NCI-H146 (cell line): ENCODE measurements at regions not wholly inside any gene's neighbourhood (a gene's known extent, or its start where the extent isn't known, plus 50 kb on each side); places are given as distances from the start of the nearest gene placed in this dataset.

Source experiments
- DNase-seq: peaks from one replicate; lab custom pipeline; 2025; lab: John Stamatoyannopoulos, UW

- DNase-seq: peak; percentile 13
Measured at GRCh38 chr10:59595593-59595992, 114.1 kb downstream of the SLC16A9 start.

DNA sequence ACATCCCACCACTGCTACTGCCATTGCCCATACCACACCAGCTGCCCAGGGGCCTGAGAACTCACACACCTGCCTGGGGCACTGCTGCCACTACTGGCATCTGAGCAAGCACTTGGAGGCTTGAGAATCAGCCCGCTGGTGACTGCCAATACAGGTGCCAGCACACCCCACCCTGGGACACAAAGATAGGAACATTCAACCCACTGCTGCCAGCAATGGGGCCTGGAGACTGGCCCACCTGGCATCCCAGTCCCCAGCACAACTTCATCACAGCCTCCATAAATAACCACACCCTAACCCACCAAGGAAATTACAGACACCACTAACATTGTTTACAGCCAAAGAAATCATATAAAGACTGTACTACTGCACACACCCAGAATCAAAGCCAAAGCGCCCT, 115.9 kb downstream of the SLC16A9 start:
- no peak for DNase-seq

DNA sequence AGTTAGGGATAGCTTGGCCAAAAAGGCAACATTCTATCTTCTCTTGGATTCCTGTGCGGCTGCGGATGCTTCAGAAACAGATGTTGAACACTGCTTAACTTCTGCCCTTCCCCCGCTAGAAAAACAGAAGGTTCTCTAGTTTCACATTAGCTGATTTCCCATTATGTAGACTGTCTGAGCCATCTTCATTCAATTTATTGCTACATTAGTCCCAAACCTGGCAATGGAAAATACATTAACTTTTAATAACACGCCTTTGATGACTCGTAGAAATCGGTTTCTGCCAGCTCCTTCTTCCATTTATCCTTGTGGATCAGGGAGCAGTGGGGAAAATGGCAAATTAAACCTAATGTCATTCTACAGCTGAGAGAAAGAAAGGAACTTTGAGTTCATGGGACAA, 119.9 kb downstream of the SLC16A9 start:
- no peak for DNase-seq

DNA sequence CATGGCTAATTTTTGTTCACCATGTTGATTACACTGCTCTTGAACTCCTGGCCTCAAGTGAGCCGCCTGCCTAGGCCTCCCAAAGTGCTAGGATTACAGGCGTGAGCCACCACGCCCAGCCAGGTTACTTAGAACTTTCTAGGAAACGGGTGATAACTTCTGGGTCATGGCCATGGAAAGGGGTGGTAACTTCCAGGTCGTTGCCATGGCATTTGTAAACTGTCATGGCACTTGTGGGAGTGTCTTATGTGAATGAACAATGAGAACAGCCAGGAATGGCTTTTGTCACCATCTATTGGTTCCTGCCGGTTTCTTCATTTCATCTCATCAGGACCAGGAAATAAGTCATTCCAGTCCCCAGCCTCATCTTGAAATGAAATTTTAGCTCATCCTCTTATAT, 120.9 kb downstream of the SLC16A9 start:
- no peak for DNase-seq

DNA sequence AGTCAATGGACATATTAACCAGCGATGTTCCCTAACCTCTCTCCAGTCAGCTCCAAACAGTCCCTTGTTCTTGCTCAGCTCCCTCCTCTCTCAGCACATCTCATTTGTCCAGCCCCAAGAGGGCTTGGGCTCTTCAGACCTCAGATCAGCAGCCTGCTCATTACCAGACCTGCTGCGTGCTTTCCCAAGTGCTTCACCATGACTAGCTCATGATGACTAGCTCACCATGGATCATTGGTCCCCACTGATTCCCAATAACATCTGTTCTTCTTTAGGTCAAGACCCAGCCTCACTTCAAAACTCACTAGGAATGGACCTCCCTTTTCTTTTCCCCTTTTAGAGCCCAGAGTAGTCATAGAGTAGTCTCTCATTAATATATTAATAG, 121.9 kb downstream of the SLC16A9 start:
- no peak for DNase-seq

- DNase-seq: no peak
Measured at GRCh38 chr10:59587083-59587755, 122.4 kb downstream of the SLC16A9 start.

DNA sequence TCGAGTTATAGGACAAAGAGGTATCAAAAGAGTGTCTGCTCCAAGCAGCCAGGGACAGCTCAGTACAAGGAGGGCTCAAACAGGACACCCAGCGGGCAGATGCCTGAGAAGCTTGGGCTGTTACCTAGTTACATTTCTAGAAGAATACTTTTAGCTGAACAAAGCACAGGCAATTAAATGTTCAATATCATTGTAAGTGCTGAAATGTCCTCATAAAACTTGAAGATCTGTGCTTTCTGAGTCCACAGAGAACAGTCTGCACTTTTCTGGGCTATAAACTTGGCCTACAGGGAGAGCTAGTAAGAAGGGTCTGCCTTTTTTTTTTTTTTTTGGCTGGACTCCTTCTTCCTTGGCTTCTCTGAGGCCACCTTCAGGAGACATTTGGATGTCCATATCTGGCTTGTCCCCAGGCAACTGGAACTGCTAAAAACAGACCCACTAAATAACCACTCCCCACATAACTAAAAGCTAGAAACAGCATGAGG, 123.2 kb downstream of the SLC16A9 start:
- no peak for DNase-seq

DNA sequence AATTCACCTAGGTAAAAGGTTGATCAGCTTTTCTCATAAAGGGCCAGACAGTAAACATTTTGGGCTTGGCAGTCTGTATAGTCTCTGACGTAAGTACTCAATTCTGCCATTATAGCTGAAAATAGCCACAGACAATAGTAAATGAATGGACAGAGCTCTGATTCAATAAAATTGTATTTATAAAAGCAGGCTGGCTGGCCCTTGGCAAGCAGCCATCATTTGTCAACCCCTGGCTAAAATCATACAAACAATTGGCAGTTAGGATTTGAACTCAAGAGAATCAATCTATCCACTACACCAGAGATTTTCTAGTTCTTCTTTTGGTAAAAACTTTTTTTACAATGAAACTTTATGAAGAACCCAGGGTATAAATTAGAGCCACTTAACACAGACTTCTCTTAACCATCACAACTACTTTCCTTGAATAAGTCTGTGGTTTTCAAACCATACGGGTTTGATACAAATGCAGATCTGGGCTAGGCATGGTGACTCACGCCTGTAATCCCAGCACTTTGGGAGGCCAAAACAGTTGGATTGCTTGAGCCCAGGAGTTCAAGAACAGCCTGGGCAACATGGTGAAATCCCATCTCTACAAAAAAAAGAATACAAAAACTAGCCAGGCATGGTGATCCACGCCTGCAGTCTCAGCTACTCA, 124.5 kb downstream of the SLC16A9 start:
- peak; percentile 81 for DNase-seq

DNA sequence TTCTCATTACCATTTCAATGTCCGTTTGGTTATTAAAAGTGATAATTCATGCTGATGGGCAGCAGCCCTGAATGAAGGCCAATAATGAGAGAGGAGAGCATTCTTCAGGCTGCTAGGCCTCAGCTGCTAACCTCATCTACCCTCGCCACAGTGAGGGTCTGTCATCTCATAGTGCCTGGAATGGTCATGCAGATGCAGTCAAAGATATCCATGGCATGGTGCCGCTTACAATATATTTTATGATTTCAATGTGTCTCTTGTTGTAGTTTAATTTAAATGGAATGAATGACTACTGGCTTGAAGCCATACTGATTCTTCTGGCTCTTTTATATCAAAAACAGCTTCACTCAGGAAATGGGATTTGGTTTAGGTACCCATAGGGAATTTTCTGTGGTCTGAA, 126.9 kb downstream of the SLC16A9 start:
- no peak for DNase-seq

DNA sequence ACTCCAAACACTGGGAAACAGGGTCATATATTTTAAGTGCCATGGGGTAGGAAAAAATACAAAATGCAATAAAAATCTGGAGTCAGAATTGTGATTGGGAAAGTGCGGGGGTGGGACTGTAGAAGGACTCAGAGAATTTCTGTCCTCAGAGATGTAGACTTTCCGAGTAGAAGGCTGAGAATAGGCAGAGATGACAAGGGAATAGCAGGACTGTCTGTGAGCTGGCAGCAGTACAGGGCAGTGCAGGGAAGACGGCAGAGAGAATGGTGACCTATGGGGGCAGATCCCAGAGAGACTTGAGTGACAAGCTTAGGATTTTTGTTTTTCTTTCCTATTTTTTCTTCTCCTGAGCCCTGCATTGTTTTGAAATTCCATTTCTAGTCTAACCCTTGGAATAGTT, 127.6 kb downstream of the SLC16A9 start:
- no peak for DNase-seq

- DNase-seq: peak; percentile 37
Measured at GRCh38 chr10:59580026-59580863, 129.4 kb downstream of the SLC16A9 start.

DNA sequence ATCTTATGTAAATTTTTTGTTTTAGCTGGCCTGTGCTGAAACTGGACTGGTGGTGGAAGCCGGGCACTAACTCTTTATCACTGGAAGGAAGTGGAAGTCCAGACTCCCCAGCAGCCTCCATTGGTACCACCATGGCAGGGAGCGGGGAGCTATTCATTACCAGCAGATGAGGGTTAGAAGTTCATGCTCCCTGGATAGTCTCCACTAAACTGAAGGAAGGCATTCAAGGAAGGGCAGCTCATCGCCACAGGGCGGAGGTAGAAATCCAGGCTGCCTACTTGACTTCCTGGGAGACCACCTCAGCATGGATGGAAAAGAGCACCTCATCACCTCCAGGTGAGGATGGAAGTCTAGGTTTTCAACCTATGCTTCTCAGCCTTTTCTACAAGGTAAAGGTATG, 130.9 kb downstream of the SLC16A9 start:
- no peak for DNase-seq

- DNase-seq: no peak
Measured at GRCh38 chr10:59577984-59578383, 131.7 kb downstream of the SLC16A9 start.

DNA sequence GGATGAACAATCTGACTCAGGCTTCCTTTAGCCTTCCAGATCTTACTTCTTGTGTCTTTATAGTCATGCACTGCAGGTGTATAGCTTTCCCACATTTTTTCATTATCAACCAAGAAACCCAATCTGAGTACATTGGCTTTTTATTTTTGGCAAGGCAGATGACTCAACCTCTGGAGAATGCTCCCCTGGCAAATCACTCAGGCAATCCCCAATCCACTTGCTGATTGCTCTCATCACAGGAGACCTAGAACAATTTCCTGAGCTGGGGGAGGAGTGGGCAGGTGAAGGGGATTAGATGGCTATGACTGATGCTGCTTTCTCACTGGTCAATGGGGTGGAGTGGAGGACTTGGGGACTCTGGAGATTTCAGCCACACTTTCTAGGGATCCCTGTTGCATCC, 134.4 kb downstream of the SLC16A9 start:
- DNase-seq: no peak

DNA sequence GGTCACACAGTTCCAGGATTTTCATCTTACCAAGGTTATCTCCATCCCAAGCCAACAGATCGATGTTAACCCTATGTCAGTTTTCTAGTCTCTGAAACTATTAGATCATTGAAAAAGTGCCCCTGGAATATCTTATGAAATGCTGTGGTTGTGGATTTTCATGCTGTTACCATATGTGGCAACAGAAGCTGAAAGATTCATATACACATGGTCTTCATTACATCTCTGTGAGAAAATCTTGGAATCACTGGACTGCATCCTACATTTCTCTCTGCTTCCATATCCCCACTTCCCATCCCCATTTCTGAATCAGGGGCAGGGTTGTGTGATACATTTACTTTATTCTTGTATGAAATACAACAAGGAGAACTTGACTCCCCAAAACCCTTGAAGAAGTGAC, 146.1 kb downstream of the SLC16A9 start:
- no peak for DNase-seq

DNA sequence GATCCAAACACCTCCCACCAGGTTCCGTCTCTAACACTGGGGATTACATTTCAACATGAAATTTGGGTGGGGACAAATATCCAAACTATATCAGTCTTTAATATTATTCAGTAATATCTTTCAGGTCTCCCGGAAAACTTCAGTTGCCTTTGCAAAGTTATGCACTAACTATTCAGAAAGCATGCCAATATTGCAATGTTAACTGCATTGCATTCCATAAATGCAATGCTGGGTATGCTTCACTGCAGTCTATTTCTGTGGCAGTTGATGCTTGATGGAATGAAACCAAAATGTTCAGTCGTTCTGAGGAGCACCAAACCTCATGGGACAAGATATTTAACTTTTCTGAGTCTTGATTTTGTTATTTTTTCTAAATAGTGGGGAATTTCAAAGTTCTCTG, 147.5 kb downstream of the SLC16A9 start:
- no peak for DNase-seq

GRCh38 chr10:59561477-59562121, 148.1 kb downstream of the SLC16A9 start:
- no peak for DNase-seq

- no peak for DNase-seq
Measured at GRCh38 chr10:59560990-59561389, 148.7 kb downstream of the SLC16A9 start.

- no peak for DNase-seq
Measured at GRCh38 chr10:59560161-59560560, 149.5 kb downstream of the SLC16A9 start.

GRCh38 chr10:59558066-59558465, 151.6 kb downstream of the SLC16A9 start:
- DNase-seq: no peak

GRCh38 chr10:59557642-59558041, 152.0 kb downstream of the SLC16A9 start:
- no peak for DNase-seq

GRCh38 chr10:59557052-59557451, 152.6 kb downstream of the SLC16A9 start:
- peak; percentile 57 for DNase-seq
